Ovary (tissue), 7 donors: ENCODE measurements at regions not wholly inside any gene's neighbourhood (a gene's known extent, or its start where the extent isn't known, plus 50 kb on each side); places are given as distances from the start of the nearest gene placed in this dataset.

Experiments
- DNase-seq, 5 donors: peaks; one replicate each; pipeline ENCODE4 v3.0.0-alpha.2; 2019 to 2020
- H3K27ac ChIP-seq, 2 donors: fragments of 200-600 bp; one replicate each; pipeline versions ENCODE4 v1.5.1 to v1.8.0; 2019 to 2022
- H3K27me3 ChIP-seq: fragments of 200-600 bp; one replicate; pipeline ENCODE4 v1.8.0; 2022
- H3K36me3 ChIP-seq: fragments of 200-600 bp; sonication (generic); one replicate; pipeline ENCODE4 v1.5.1; 2019
- H3K4me1 ChIP-seq: one replicate; pipeline ENCODE4 v1.8.1; 2013; ENCODE audit warnings: mild to moderate bottlenecking, moderate library complexity; ENCODE audit not compliant: insufficient read depth
- H3K4me3 ChIP-seq: fragments of 200-600 bp; sonication (generic); one replicate; pipeline ENCODE4 v1.5.1; 2017
- H3K9me3 ChIP-seq, 2 donors: fragments of 200-600 bp in 1 of 2; sonication (generic) in 1 of 2; one replicate each; pipeline versions ENCODE4 v1.5.1 to v1.8.1; 2013 to 2019; ENCODE audit warnings: mild to moderate bottlenecking in 1 of 2, moderate library complexity in 1 of 2
- CTCF ChIP-seq, 3 donors: fragments of 450-650 bp in 2 of 3; fragments of 200-600 bp in 1 of 3; IDR thresholded peaks; one replicate each; pipeline versions ENCODE4 v1.5.1 to v1.8.0; 2016 to 2022; ENCODE audit warnings: antibody characterized with exemption in 3 of 3, mild to moderate bottlenecking in 1 of 3
- EP300 ChIP-seq: sonication (generic); formaldehyde crosslinking; IDR thresholded peaks from one replicate; pipeline ENCODE4 v1.6.1; 2017; ENCODE audit warnings: antibody characterized with exemption
- POLR2A ChIP-seq: fragments of 450-650 bp; IDR thresholded peaks from one replicate; pipeline ENCODE4 v1.6.1; 2017; ENCODE audit warnings: antibody characterized with exemption, mild to moderate bottlenecking, moderate library complexity
- WGBS, 3 donors: extraction: QIAGEN DNeasy Blood & Tissue Kit in 1 of 3; methylation state at CpG; one replicate each; pipeline versions ENCODE4 v1.1.5 to v1.1.7; 2013 to 2017; 5-methylcytosine and 5-hydroxymethylcytosine counted together
- intact Hi-C, 4 donors: fragments of 100-400 bp; cut with DNase I; formaldehyde crosslinking; loops; one replicate each; pipeline versions ENCODE4 v1.11.0 to v1.15.1; 2022 to 2023
- donor health status: DM: no; HTN: no; CAD: no; lungs with moderate emphysema.
- donor health status: DM: no; HTN: no; CAD: no.
- donor health status: Bipolar disorder and iron deficiency.
- donor health status: DM: no; HTN: no; CAD: no.
- donor health status: DM: yes; HTN: yes; CAD: no.

GRCh38 chr13:44133626-44134025 lies 240.0 kb upstream of the SERP2 start:
- H3K27ac ChIP-seq: no peak overlapping the region
- intact Hi-C loops: no loop called here
- DNase-seq: no peak
- no peaks in the 10 kb centered on the region for H3K27me3 ChIP-seq
- H3K36me3 ChIP-seq: no peaks in the 10 kb centered on the region
- 91 to 94% (median 92%) methylated on average over 3 of the region's 3 CpGs for WGBS, 3 donors
- no peaks in the 10 kb centered on the region for H3K4me1 ChIP-seq
- no peaks in the 10 kb centered on the region for H3K9me3 ChIP-seq
- TF ChIP-seq CTCF (IDR thresholded peaks at IDR 0.05) (no peak), EP300 (no peak), POLR2A (no peak)
- H3K4me3 ChIP-seq: no peak overlapping the region

- WGBS, 3 donors: 49 to 80% (median 56%) methylated on average over 1 of the region's 1 CpG
- no peak for DNase-seq
- intact Hi-C loops: no loop called here
Measured at GRCh38 chr13:44135566-44135965, 238.1 kb upstream of the SERP2 start.

GRCh38 chr13:44136696-44137268 lies 236.8 kb upstream of the SERP2 start:
- TF ChIP-seq EP300 (no peak), CTCF (IDR thresholded peaks at IDR 0.05) (no peak), POLR2A (no peak)
- DNase-seq: no peak
- Histone ChIP-seq H3K27ac (no peak overlapping the region), H3K27me3 (no peaks in the 10 kb centered on the region), H3K9me3 (no peaks in the 10 kb centered on the region), H3K36me3 (no peaks in the 10 kb centered on the region), H3K4me1 (peaks cover 3% of the 10 kb centered on the region), H3K4me3 (no peak overlapping the region)
- intact Hi-C loops: no loop called here
- WGBS, 3 donors: 53 to 57% (median 55%) methylated on average over 5 of the region's 5 CpGs

More at GRCh38 chr13:44135566-44135965, 238.1 kb upstream of the SERP2 start:
- no peak for TF ChIP-seq EP300
- no peak for TF ChIP-seq POLR2A
- no peak for TF ChIP-seq CTCF (IDR thresholded peaks at IDR 0.05)
- H3K4me1 ChIP-seq: no peaks in the 10 kb centered on the region
- no peaks in the 10 kb centered on the region for H3K36me3 ChIP-seq
- H3K27me3 ChIP-seq: no peaks in the 10 kb centered on the region
- no peak overlapping the region for H3K27ac ChIP-seq
- no peaks in the 10 kb centered on the region for H3K9me3 ChIP-seq
- H3K4me3 ChIP-seq: no peak overlapping the region

- WGBS, 3 donors: 93 to 100% (median 94%) methylated on average over 1 of the region's 1 CpG
- intact Hi-C loops: no loop called here
Measured at GRCh38 chr13:44137466-44137865, 236.2 kb upstream of the SERP2 start.

More at GRCh38 chr13:44137466-44137865, 236.2 kb upstream of the SERP2 start:
- no peaks in the 10 kb centered on the region for H3K36me3 ChIP-seq
- DNase-seq: no peak
- H3K9me3 ChIP-seq: no peaks in the 10 kb centered on the region
- H3K27ac ChIP-seq: no peak overlapping the region
- TF ChIP-seq EP300 (no peak), CTCF (IDR thresholded peaks at IDR 0.05) (no peak), POLR2A (no peak)
- no peaks in the 10 kb centered on the region for H3K27me3 ChIP-seq
- H3K4me1 ChIP-seq: peaks cover 3% of the 10 kb centered on the region
- H3K4me3 ChIP-seq: no peak overlapping the region
